KBM-7 (cell line): ENCODE measurements at regions not wholly inside any gene's neighbourhood (a gene's known extent, or its start where the extent isn't known, plus 50 kb on each side); places are given as distances from the start of the nearest gene placed in this dataset.

Source experiments
- DNase-seq: peaks from one replicate; pipeline ENCODE4 v3.0.0-alpha.2; 2015
- in situ Hi-C: fragments of 300-500 bp; cut with MboI; formaldehyde crosslinking; loops from 2 replicates; pipeline ENCODE4 v1.14.3; 2020; ENCODE audit warnings: low sequenced_read_pairs, low pct_unique_long_range_greater_than_20kb, mixed read lengths

DNA sequence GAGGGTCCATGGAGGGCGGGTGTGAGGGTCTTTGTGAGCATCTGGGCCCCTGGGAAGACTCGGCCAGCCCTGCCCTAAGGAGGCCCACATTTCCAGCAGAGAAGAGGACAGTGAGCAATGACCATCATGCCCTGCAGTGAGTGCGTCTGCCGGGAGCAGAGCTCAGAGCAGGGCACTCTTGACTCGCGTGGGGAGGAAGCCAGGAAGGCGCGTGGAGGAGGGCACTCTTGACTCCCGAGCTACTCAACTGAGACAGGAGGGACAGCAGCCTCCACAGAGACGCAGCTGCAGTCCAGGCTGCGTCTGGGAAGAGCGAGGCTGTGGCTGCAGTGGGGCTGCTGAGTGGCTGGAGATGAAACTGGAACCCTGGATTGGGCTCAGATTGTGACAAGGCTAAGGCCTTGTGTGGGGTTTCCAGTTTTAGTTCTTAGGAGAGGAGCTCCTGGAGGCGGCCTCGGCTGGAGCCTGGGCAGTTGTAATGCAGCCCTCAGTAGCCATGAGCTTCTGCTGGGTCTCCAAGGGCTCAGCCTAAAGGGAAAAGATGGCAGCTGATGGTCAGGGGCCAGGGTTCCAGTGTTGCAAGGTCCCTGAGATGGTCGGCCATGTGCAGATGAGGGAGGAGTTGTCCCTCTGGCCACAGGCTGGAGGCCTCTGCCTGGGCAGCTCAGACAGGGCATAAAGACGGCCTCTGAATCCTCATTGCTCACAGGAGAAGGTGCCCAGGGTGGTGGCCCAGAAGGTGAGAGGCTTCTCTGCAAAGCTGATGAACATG, 264.7 kb upstream of the B3GAT1 start:
- in situ Hi-C loops: no loop called here
- DNase-seq: no peak

DNA sequence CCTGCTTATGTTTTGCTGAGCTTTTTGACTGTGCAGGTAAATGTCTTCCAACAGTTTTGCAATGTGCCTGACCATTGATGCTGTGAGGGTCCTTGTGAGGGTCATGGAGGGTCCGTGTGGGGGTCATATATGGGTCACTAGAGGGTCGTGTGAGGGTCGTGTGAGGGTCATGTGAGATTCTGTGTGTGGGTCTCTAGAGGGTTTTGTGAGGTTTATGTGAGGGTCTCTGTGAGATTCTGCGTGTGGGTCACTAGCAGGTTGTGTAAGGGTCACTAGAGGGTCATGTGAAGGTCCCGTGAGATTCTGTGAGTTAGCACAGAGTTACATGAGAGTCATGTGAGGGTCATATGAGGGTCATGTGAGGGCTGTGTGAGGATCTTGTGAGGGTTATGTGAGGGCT, 263.9 kb upstream of the B3GAT1 start:
- DNase-seq: no peak
- in situ Hi-C loops: no loop called here

DNA sequence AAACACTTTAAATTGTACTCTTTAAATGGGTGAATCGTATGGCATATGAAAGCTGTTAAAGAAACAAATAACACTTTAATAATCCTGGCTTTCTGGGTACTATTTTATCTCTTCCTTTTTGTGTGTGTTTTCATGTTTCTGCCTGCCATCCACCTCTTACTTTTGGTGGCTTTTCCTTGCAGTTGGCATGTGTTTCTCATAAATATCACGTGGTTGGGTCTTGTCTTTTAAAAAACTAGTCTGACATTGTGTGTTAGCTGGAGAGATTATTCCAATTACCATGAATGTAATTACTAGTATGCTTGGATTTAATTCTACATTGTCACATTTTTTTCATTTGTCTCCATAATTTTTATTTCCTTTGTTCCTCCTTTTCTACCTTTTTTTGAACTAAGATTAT, 262.9 kb upstream of the B3GAT1 start:
- no peak for DNase-seq
- in situ Hi-C loops: no loop called here

DNA sequence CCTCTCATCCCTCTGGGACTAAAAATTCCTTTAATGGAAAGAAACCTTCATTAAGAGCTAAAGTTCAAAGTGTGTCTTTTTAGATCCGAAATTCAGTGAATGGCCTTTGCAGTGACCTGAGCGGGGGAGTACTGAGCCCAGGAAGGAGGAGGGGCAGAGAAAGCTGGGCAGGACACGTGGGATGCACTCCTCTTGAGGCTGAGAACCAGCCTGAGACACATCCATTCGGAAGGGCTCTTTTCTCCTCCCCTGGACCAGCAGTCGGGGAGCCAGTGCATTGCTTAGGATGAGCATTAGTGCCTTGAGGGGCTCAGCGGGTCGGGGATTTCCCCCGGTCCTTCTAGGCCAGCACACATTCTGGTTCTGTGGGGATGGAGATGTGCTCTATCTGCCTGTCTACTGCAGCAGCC, 258.9 kb upstream of the B3GAT1 start:
- no peak for DNase-seq
- in situ Hi-C loops: no loop called here

DNA sequence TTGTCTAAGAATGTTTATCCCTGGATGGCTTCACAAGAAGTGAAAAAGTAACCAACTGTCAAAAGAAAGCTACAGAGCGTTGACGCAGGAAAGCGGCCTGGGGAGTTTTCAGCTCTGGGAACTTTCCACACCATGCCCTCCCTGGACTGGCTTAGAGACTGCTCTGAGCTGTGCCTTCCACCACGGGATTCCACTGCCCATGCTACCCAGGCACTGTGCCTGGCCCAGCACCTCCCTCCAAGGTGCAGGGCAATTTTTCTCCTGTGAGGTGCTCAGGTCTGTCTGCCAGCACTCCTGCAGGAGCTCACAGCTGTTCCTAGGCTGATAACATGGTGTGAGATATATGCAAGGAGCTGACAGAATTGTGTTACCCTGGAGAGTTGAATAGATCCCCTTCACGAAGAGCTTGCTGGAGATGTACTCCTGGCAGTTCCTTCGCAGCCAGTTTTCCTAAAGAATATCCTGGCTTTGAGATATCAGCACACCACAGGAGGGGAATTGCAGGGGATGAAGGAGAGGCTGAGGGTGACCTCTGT, 258.3 kb upstream of the B3GAT1 start:
- no peak for DNase-seq
- in situ Hi-C loops: no loop called here

DNA sequence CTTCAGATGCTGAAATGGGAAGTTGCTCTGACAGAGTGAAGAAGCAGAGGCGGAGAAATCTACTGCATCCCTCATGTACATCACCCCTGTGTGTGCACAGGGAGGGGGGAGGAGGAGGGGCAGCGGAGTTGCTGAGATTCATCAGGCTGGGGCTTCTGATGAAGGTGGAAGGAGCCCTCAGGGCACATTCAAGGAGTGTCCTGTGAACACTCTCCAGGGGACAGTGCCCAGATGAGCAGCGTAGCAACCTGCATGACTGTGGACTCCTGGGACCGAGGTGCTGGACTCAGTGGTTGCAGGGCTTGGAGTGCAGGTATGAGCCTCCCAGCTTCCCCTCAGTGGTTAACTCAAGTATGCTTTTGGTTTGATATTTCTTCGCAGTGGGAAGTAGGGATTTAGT, 257.8 kb upstream of the B3GAT1 start:
- in situ Hi-C loops: no loop called here
- no peak for DNase-seq

DNA sequence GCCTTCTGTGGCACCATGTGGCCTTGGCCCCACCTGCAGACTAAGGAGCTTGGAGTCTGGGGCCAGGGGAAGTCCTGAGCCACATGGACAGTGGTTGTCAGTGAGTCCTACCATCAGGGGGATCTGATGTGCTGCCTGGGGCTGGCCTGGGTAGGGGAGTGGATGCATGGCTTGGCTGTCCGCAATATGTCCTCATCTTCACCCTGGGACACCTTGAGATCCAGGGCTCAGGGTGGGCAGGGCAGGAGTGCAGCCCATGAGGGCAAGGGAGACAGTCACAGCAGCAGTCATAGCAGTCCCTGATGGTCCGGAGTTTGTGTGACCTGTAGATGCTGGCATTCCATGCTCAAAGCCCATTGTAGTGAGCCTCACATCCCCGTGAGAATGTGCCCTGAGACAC, 256.8 kb upstream of the B3GAT1 start:
- in situ Hi-C loops: no loop called here
- no peak for DNase-seq

DNA sequence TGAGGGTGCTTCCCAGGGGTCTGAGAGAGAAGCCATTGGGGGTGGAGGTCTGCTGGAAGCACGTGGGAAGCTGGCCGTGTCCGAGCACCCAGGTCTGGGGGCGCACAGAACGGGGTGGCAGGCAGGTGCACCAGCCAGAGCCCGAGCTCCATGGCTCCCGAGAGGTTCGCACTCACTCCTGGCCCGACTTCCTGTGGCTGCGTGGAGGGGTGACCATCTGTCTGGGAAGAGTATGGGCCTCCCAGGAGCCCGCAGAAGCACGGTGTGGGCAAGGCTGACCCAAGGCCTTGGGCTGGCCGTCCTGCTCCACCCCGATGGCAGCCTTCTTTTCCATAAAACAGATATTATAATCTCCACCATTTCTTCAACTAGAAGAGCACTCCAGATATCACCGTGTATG, 256.0 kb upstream of the B3GAT1 start:
- in situ Hi-C loops: no loop called here
- DNase-seq: no peak

DNA sequence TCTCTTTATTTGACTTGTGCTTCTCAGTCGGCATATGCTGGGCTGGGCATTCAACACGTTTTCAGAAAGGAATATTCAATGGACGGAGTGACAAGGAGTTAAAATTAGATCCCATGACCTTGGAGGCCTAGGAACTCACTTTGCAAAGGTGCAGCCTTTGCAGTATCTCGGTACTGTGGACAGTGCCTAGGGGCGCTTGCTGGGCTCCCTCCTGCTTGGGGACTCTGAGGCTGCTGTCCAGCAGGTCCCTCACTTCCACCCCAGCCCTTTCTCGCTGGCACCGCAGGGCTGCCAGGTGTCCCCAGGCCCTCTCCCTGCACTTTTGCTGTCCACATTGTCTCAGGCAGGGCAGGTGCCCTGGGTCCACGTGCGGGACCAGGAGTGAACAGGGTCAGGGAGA, 255.5 kb upstream of the B3GAT1 start:
- in situ Hi-C loops: no loop called here

DNA sequence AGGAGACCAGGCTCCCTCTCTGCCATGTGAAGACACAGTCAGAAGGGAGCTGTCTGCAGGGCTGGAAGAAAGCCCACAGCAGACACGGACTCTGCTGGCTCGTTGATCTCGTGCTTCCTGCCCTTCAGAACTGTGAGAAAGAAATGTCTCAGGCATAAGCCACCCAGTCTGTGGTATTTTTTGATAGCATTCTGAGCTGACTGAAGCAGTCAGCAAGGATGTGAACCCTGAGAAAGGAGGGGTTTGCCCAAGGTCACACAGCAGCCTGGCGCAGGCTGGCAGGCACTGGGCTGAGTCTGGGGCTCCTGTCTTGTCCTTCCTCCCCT, 255.1 kb upstream of the B3GAT1 start:
- DNase-seq: no peak
- in situ Hi-C loops: no loop called here

More for the DNA sequence above, 255.5 kb upstream of the B3GAT1 start:
- DNase-seq: no peak

DNA sequence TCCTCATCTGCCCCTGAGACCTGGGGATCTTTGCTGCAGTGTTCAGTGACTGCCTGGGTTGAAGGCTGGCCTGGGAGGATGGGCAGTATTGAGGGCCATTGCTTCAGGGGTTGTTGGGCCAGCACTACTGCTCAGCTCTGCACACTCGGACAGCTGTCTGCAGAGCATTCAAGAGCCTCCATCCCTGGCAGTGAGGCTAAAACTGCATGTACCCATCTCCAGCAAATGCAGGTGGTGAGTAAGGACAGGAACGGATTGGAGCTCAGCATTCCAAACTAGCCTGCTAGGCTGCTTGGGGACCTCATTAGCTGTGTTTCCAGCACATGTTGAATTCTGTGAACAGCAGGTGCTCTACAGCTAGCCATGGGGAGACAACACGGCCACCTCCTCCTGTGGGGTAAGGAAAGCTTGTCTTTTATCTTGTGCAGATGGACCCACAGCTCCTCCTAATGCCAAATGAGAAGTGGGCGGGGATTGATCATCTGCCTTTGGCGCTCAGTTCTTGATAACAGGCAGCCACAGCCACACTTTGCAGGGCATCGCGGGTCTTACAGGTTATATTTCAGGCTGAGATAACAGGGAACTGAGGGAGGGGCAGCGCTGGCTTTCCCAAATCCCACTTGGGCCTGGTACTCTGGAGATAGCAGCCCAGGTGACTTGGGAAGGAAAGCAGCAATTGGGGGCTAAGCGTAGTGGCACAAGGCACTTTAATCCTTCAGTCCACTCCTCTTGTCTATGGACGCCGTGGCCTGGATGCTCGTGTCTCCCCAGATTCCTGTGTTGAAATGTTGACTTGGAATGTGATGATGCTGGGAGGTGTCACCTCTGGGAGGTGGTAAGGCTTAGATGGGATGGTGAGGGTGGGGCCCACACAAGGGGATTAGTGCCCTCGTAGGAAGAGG, 254.5 kb upstream of the B3GAT1 start:
- in situ Hi-C loops: no loop called here
- DNase-seq: no peak

DNA sequence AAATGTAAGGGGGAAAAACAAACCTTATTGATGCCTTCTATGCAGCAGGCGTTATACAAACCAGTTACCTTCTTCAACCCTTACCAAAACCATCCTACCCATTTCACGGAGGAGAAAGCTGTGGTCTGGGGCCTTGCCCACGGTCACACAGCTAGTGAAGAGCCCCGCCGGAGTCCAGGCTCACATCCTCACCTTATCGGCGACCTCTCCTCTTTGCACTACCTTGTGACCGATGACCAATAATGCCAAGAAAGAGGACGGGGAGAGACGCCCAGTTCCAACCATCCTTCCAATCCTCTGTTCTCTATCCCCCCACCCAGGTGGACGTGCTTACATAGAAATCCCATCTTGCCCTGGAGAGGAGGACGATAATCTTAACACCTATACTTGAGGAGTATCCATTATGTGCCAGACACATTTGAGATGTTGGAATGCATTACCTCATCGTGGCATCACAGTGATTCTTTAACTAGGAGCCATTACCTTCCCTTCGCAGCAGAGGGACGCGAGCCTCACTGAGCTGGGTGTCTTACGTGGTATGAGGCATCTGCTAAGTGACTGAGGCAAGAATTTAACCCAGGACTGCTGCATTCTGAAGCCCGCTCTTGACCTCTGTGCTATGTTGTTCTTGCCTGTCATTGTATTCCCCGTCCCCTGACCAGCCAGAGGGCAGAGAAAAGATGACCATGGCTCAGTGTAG, 253.7 kb upstream of the B3GAT1 start:
- in situ Hi-C loops: no loop called here
- DNase-seq: no peak

DNA sequence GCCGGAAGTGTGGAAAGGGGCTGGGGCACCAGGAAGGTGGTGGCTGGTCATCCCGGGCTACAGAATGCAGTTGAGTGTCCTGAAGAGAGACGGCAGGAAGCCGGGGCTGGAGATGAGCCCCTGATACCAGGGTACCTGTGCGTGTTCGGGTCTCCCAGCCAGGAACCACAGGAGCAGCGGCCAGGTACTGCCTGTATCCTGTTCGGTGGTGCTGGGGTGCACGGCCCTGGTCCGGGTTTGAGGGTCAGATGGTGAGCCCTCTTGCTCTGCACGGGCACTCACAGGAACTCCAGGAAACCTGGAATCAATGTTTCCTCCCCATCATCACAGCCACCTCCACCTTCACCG, 253.1 kb upstream of the B3GAT1 start:
- in situ Hi-C loops: no loop called here
- no peak for DNase-seq

DNA sequence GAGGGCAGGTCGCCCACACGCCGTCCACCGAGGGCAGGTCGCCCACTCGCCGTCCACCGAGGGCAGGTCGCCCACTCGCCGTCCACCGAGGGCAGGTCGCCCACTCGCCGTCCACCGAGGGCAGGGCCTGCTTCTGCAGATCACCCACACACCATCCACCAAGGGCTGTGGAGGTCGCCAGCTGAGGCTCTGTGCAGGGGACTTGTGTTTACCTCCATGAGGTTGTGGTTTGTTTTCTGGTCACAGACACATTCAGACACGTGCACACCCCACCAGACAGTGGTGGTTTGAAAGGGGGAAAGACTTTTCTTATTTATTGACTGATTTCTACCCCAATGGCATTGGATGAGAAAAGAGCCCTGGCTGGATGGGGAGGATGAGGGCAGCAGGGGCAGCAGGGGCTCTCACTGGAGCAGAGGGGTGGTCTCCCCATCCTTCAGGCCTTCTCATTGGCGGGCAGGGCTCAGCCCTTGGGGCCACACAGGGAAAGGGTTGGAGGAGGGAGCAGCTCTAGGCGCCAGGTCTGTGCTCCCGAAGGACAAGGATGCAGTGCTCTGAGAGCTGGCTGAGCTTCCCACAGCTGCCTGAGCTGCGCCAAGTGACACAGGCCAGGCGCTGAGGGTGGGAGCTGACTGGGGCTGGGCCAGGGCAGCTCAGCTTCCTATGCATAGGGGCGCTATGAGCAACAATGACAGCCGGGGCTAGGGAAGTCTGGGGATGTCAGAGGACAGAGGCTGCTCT, 252.6 kb upstream of the B3GAT1 start:
- in situ Hi-C loops: no loop called here
- no peak for DNase-seq

DNA sequence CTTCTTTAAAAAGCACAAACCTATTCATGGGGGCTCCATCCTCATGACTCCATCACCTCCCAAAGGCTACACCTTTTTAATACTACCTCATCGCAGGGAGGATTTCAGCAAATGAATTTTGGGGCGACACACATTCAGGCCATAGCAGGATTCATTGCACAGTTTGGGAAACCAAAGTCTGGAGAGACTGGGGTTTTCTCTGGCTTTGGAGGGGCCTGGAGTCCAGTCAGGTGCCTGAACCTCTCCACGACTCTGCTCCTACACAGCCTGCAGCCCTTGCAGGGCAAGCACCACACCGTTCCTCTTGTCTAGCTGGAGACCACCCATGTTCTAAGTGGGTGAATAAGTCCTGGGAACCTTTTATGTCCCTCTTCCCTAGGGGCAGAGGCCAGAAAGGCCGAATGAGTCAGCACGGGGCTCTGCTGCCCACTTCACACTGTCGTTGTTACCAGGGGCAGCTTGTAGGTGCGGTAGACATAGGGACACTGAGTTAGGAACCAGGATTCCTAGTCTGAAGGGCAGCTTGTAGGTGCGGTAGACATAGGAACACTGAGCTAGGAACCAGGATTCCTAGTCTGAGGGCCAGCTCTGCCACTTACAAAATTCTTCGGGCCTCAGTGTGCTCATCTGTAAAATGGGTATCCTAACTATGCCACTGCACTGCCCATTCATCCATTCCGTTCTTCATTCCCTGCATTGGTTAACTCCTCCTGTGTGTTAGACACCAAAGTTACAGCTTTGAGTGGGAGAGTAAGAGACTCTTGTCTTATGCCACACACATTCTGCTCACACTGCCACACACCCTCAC, 251.7 kb upstream of the B3GAT1 start:
- in situ Hi-C loops: no loop called here
- DNase-seq: no peak

DNA sequence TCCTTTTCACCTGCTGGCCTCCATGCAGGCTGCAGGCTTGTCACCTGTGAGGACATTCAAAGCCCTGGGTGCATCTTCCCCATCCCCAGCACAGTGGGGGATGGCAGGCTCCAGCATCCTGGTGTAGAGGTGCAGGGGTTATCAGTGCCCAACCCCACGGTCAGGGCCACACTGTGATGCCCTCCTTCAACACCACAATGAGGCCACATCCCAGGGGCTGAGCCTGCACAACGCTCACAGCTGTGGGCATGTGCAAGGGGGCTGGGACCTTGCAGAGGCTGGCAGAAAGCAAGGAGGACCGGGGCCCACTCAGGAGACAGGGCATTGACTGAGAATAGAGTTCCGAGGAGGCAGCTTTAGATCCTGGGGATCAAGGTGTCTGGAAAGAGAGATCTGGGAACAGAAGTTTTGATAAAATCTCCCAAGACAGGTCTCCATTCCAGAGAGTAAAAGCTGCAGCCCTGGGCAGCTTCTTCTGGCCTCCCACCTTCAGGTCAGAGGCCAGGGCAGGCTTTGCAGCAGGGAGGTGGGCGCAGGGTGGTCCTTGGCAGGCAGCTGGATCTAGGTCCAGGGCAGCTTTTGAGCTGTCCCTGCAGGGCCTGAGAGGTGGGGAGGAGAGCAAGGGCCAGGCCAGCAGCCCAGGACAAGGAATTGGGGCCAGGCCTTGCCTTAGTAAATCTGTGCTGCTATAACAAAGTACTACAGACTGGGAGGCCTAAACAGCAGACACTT, 250.8 kb upstream of the B3GAT1 start:
- DNase-seq: no peak
- in situ Hi-C loops: no loop called here

DNA sequence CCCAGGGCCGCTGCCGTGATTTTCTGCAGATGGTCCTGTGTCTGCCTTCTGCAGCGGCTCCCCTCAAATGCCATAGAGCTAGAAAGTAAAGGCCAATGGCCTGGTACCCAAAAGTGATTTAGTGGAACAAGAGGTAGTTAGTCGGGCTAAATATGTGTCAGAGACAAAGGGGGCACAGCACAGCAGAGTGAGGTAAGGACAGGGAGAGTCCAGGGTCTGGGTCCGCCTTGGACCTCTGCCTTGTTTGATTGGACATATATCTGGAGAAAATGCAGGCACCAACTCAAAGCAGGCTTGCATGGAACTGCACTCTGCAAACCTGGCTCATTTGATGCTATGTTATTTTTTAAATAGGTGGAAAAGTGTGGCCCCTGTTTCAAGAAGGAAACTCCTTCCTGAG, 249.6 kb upstream of the B3GAT1 start:
- no peak for DNase-seq
- in situ Hi-C loops: no loop called here

DNA sequence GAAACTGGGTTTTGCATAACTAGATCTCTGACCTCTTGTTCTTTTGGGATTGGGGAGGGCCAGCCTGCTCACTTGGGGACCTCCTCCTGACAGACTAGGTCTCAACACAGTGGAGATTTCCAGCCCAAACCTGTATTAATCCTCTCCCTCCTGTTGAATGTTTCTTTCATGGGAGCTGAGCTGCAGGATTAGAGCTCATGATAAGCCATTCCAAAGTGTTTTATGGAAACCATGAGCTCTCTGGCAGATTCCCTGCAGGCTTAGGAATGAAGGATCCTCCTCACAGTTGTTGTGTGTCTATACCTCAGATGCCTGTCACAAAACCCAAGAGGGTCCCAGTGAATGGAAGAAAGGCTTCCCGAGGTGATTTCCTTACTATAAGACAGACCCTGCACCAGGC, 248.4 kb upstream of the B3GAT1 start:
- DNase-seq: no peak
- in situ Hi-C loops: no loop called here
